Gastroesophageal sphincter (tissue), 3 donors: ENCODE measurements at regions not wholly inside any gene's neighbourhood (a gene's known extent, or its start where the extent isn't known, plus 50 kb on each side); places are given as distances from the start of the nearest gene placed in this dataset.

Source experiments
- POLR2A ChIP-seq, 2 donors: fragments of 450-650 bp; IDR thresholded peaks; one replicate each; pipeline ENCODE4 v1.6.1; 2017; ENCODE audit warnings: antibody characterized with exemption in 2 of 2, mild to moderate bottlenecking in 2 of 2, moderate library complexity in 1 of 2
- POLR2AphosphoS5 ChIP-seq: sonication (generic); formaldehyde crosslinking; IDR thresholded peaks from one replicate; pipeline ENCODE4 v1.6.1; 2017; ENCODE audit warnings: antibody characterized with exemption
- TF ChIP-seq, protein P1 (sequence below), 4 experiments: fragments of 200-600 bp in 2 of 4; fragments of 450-650 bp in 2 of 4; sonication (generic) in 1 of 4; IDR thresholded peaks; one replicate each; pipeline ENCODE4 v1.5.1; 2017 to 2019; ENCODE audit warnings: antibody characterized with exemption in 4 of 4, mild to moderate bottlenecking in 2 of 4, moderate library complexity in 2 of 4

- TF ChIP-seq POLR2A (IDR thresholded peaks at IDR 0.05) (no peak), POLR2AphosphoS5 (no peak)
- TF ChIP-seq, protein P1, sequence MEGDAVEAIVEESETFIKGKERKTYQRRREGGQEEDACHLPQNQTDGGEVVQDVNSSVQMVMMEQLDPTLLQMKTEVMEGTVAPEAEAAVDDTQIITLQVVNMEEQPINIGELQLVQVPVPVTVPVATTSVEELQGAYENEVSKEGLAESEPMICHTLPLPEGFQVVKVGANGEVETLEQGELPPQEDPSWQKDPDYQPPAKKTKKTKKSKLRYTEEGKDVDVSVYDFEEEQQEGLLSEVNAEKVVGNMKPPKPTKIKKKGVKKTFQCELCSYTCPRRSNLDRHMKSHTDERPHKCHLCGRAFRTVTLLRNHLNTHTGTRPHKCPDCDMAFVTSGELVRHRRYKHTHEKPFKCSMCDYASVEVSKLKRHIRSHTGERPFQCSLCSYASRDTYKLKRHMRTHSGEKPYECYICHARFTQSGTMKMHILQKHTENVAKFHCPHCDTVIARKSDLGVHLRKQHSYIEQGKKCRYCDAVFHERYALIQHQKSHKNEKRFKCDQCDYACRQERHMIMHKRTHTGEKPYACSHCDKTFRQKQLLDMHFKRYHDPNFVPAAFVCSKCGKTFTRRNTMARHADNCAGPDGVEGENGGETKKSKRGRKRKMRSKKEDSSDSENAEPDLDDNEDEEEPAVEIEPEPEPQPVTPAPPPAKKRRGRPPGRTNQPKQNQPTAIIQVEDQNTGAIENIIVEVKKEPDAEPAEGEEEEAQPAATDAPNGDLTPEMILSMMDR (IDR thresholded peaks at IDR 0.05): no peak
Measured at GRCh38 chr4:27915822-27916221, 1055.2 kb downstream of the STIM2 start.
